ENCODE measurements at regions not wholly inside any gene's neighbourhood (a gene's known extent, or its start where the extent isn't known, plus 50 kb on each side); places are given as distances from the start of the nearest gene placed in this dataset.

DNA sequence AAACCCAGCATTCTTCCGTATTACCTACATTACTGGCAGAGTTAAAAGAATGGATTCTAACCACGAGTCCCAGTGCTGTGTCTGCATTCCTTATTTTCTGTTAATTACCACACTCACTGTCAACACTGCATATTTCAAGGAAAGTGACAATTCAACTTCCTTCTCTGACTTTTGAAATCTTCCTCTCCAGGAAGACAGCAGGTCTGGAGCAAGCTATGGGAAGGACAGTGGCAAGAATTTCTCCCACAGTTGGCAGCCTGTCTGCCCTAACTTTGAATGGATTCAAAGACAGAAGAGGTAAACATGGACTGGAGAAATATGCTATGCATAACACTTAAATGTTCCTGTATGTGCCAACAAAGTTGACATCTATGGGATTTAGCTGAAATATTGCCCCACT lies 700.5 kb upstream of the CHAC2 start:
- TF ChIP-seq, protein P1, sequence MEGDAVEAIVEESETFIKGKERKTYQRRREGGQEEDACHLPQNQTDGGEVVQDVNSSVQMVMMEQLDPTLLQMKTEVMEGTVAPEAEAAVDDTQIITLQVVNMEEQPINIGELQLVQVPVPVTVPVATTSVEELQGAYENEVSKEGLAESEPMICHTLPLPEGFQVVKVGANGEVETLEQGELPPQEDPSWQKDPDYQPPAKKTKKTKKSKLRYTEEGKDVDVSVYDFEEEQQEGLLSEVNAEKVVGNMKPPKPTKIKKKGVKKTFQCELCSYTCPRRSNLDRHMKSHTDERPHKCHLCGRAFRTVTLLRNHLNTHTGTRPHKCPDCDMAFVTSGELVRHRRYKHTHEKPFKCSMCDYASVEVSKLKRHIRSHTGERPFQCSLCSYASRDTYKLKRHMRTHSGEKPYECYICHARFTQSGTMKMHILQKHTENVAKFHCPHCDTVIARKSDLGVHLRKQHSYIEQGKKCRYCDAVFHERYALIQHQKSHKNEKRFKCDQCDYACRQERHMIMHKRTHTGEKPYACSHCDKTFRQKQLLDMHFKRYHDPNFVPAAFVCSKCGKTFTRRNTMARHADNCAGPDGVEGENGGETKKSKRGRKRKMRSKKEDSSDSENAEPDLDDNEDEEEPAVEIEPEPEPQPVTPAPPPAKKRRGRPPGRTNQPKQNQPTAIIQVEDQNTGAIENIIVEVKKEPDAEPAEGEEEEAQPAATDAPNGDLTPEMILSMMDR (conservative IDR thresholded peaks at IDR 0.05; ENCODE audit: control insufficient read depth, insufficient read depth, low read depth, low read length) = no peak
- H3K4me3 ChIP-seq (ENCODE audit: control insufficient read depth, low read depth, low read length) = no peak overlapping the region
- DNase-seq (ENCODE audit: low read depth) = no peak

DNA sequence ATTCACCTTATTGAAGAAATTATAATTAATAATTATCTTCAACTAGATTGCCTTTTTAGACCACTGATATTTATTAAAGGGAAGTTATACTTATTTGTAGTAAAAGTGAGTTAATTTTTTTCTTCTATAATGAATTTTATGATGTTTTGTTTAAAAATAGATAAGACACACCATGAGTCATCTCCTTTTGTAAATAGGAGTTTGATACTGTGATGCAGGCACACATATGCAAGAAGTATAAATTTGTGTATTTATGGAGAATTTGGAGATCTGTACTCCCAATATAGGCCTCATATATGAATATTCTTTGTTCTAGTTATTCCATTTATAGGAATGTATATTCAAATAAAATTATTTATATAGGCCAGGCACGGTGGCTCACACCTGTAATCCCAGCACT lies 703.5 kb upstream of the CHAC2 start:
- DNase-seq (ENCODE audit: low read depth) = no peak
- H3K4me3 ChIP-seq (ENCODE audit: control insufficient read depth, low read depth, low read length) = no peak overlapping the region
- TF ChIP-seq, protein P1 (conservative IDR thresholded peaks at IDR 0.05; ENCODE audit: control insufficient read depth, insufficient read depth, low read depth, low read length) = no peak

GRCh38 chr2:53058526-53058925 lies 709.1 kb upstream of the CHAC2 start:
- peak; percentile 9 for DNase-seq (ENCODE audit: low read depth)
- TF ChIP-seq, protein P1 (conservative IDR thresholded peaks at IDR 0.05; ENCODE audit: control insufficient read depth, insufficient read depth, low read depth, low read length) = no peak
- H3K4me3 ChIP-seq (ENCODE audit: control insufficient read depth, low read depth, low read length) = no peak overlapping the region

DNA sequence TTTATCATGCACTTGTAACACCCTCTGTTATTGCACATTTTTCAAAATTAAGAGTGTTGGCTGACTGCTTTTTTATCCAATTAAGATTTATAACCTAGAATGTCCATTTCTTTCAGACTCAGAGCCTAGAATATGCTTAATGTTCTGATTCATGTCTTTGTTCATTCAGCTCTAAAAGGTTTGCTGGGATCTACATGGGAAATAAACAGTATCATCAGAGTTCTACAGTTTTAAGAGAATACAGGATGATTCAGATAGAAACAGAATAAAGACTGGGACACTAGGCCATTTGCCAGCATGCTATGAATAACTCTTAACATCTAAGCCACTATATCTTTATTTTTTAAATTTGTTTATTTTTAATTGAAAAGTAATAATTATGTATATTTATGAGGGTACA lies 713.7 kb upstream of the CHAC2 start:
- H3K4me3 ChIP-seq (ENCODE audit: control insufficient read depth, low read depth, low read length) = no peak overlapping the region
- TF ChIP-seq, protein P1 (conservative IDR thresholded peaks at IDR 0.05; ENCODE audit: control insufficient read depth, insufficient read depth, low read depth, low read length) = no peak
- no peak for DNase-seq (ENCODE audit: low read depth)

DNA sequence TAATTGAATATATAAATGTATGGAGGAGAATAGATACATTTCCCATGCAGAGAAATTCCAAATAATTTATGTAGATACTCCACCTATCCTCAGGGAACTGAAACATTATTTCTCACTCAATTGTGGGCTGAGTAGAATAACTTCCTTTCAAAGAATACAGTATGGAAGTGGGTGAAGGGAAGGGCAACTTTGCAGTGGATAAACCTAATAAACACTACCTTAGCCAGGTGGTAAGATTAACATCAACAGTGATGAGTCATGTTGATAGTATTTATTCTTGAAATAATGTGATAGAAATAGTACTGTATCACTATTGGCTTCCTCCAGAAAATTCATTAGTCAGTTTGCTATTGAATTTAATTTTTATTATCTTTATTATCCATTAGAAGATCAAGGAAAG lies 716.4 kb upstream of the CHAC2 start:
- TF ChIP-seq, protein P1 (conservative IDR thresholded peaks at IDR 0.05; ENCODE audit: control insufficient read depth, insufficient read depth, low read depth, low read length) = no peak
- no peak for DNase-seq (ENCODE audit: low read depth)
- no peak overlapping the region for H3K4me3 ChIP-seq (ENCODE audit: control insufficient read depth, low read depth, low read length)

DNA sequence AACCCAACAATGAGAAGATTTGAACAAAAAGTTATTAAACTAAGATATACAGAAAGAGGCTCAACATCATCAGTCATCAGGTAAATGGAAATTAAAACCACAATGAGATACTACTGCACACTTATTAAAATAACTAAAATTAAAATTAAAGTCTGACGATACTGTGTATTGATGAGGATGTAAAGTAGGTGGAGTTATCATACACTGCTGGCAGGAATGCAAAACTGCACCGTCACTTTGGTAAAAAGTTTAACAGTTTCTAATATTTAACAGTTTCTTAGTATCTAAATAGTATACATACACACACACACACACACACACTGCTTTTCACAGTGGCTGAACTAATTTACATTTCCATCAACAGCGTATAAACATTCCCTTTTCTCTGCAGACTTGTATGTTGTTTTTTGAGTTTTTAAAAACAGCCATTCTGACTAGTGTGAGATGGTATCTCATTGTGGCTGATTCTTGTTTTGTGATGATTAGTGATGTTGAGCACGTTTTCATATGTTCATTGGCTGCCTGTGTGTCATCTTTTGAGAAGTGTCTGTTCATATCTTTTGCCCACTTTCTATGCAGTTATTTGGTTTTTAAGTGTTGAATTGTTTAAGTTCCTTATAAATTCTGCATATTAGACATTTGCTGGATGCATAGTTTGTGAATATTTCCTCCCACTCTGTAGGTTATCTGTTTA lies 726.9 kb upstream of the CHAC2 start:
- no peak for DNase-seq (ENCODE audit: low read depth)

More for the DNA sequence above, 726.9 kb upstream of the CHAC2 start:
- TF ChIP-seq, protein P1 (conservative IDR thresholded peaks at IDR 0.05; ENCODE audit: control insufficient read depth, insufficient read depth, low read depth, low read length) = peak; percentile 28
- H3K4me3 ChIP-seq (ENCODE audit: control insufficient read depth, low read depth, low read length) = no peak overlapping the region
